PC-3 (cell line): ENCODE measurements at regions not wholly inside any gene's neighbourhood (a gene's known extent, or its start where the extent isn't known, plus 50 kb on each side); places are given as distances from the start of the nearest gene placed in this dataset.

ENCODE experiments used
- ATAC-seq: fragments of 200-7000 bp; cut with Tn5 transposase; 2 replicates; pipeline ENCODE4 v1.9.1; 2020; ENCODE audit warnings: mild to moderate bottlenecking, moderate library complexity
- BruUV-seq: library from RNA; stranded (reverse); fragments of 400-500 nt; replicated peaks from 2 replicates; lab custom pipeline; 2021; lab: Mats Ljungman, UMichigan
- CTCF ChIA-PET: fragments of 300-600 bp; sonication (Branson Sonifier 250); formaldehyde crosslinking; loops from one replicate; lab custom pipeline; 2022; ENCODE audit warnings: antibody characterized with exemption; lab: Charles Lee
- POLR2A ChIA-PET: fragments of 300-600 bp; sonication (Branson Sonifier 250); formaldehyde crosslinking; loops from one replicate; lab custom pipeline; 2022; ENCODE audit warnings: antibody characterized with exemption; ENCODE audit not compliant: unreplicated experiment; lab: Charles Lee
- DNase-seq: peaks from one replicate; pipeline ENCODE4 v3.0.0-alpha.2; 2015
- H2AFZ ChIP-seq: fragments of 300-600 bp; sonication (generic); 2 replicates; pipeline ENCODE4 v1.6.0; 2016; ENCODE audit warnings: antibody characterized with exemption, low read length
- H3F3A ChIP-seq: fragments of 300-600 bp; sonication (generic); one replicate; pipeline ENCODE4 v1.6.0; 2017; ENCODE audit warnings: antibody characterized with exemption, low read length, control low read depth, mild to moderate bottlenecking; ENCODE audit not compliant: unreplicated experiment
- H3K27ac ChIP-seq: fragments of 300-600 bp; sonication (generic); 2 replicates; pipeline ENCODE4 v1.5.1; 2016; ENCODE audit warnings: mild to moderate bottlenecking, low read length
- H3K27me3 ChIP-seq: fragments of 300-600 bp; sonication (generic); 2 replicates; pipeline ENCODE4 v1.6.1; 2016; ENCODE audit warnings: low read length, mixed read lengths
- H3K36me3 ChIP-seq: fragments of 300-600 bp; sonication (generic); 2 replicates; pipeline ENCODE4 v1.6.1; 2016; ENCODE audit warnings: low read depth, mixed run types, low read length, mixed read lengths
- H3K4me1 ChIP-seq: fragments of 300-600 bp; sonication (generic); 2 replicates; pipeline ENCODE4 v1.5.1; 2016; ENCODE audit warnings: low read length; ENCODE audit not compliant: insufficient read depth
- H3K4me2 ChIP-seq: fragments of 300-600 bp; sonication (generic); 2 replicates; pipeline ENCODE4 v1.6.0; 2016; ENCODE audit warnings: low read length
- H3K4me3 ChIP-seq: fragments of 300-600 bp; sonication (generic); 2 replicates; pipeline ENCODE4 v1.5.1; 2016; ENCODE audit warnings: mild to moderate bottlenecking, low read length, mixed read lengths
- H3K79me2 ChIP-seq: fragments of 300-600 bp; sonication (generic); 2 replicates; pipeline ENCODE4 v1.6.1; 2017; ENCODE audit warnings: low read length, mixed read lengths
- H3K9ac ChIP-seq: fragments of 300-600 bp; sonication (generic); 2 replicates; pipeline ENCODE4 v1.6.0; 2016; ENCODE audit warnings: mild to moderate bottlenecking, low read length
- H3K9me2 ChIP-seq: fragments of 300-600 bp; sonication (generic); replicated peaks from 2 replicates; pipeline ENCODE4 v1.6.1; 2016; ENCODE audit warnings: mixed run types, low read length, mixed read lengths
- H3K9me3 ChIP-seq: fragments of 300-600 bp; sonication (generic); 2 replicates; pipeline ENCODE4 v1.6.1; 2016; ENCODE audit warnings: low read length, mixed read lengths
- H4K20me1 ChIP-seq: fragments of 300-600 bp; sonication (generic); 2 replicates; pipeline ENCODE4 v1.6.1; 2016; ENCODE audit warnings: low read length, mixed read lengths
- CTCF ChIP-seq: fragments of 300-600 bp; sonication (generic); conservative IDR thresholded peaks from 2 replicates; pipeline ENCODE4 v1.5.1; 2017; ENCODE audit warnings: antibody characterized with exemption, low read depth, mild to moderate bottlenecking, low read length
- EZH2 ChIP-seq: fragments of 300-600 bp; sonication (generic); IDR thresholded peaks from one replicate; pipeline ENCODE4 v1.6.1; 2017; ENCODE audit warnings: antibody characterized with exemption, mild to moderate bottlenecking, low read length; ENCODE audit not compliant: unreplicated experiment
- EZH2phosphoT487 ChIP-seq: fragments of 300-600 bp; sonication (generic); IDR thresholded peaks from 2 replicates; pipeline ENCODE4 v1.6.1; 2018; ENCODE audit warnings: mild to moderate bottlenecking, antibody characterized with exemption, low read length, borderline replicate concordance
- intact Hi-C: fragments of 100-400 bp; cut with micrococcal nuclease; formaldehyde crosslinking; loops from 2 replicates; pipeline ENCODE4 v1.9.0; 2023

- TF ChIP-seq EZH2phosphoT487 (no peak), CTCF (no peak), EZH2 (no peak)
- ChIA-PET CTCF (no interaction called here), POLR2A (interaction anchor here (0.5 kb wide), 1 partner anchor 1491 kb away, joined by 3 read pairs; no protein-coding TSS in a partner anchor)
- H3K79me2 ChIP-seq = no peaks in the 10 kb centered on the region
- H3K27me3 ChIP-seq = no peaks in the 10 kb centered on the region
- BruUV-seq = no TSS peak
- H3K9me2 ChIP-seq = no peaks in the 10 kb centered on the region
- H3K9ac ChIP-seq = no peak overlapping the region
- H3K4me3 ChIP-seq = no peak overlapping the region
- ATAC-seq (no peak), DNase-seq (no peak)
- intact Hi-C loops = no loop called here
- no peaks in the 10 kb centered on the region for H3F3A ChIP-seq
- no peaks in the 10 kb centered on the region for H4K20me1 ChIP-seq
- no peak overlapping the region for H3K4me2 ChIP-seq
- H2AFZ ChIP-seq = no peak overlapping the region
- H3K27ac ChIP-seq = no peak overlapping the region
- H3K9me3 ChIP-seq = no peaks in the 10 kb centered on the region
- no peaks in the 10 kb centered on the region for H3K4me1 ChIP-seq
- no peaks in the 10 kb centered on the region for H3K36me3 ChIP-seq
Measured at GRCh38 chr9:22969350-22969979, 522.8 kb downstream of the DMRTA1 start.

DNA sequence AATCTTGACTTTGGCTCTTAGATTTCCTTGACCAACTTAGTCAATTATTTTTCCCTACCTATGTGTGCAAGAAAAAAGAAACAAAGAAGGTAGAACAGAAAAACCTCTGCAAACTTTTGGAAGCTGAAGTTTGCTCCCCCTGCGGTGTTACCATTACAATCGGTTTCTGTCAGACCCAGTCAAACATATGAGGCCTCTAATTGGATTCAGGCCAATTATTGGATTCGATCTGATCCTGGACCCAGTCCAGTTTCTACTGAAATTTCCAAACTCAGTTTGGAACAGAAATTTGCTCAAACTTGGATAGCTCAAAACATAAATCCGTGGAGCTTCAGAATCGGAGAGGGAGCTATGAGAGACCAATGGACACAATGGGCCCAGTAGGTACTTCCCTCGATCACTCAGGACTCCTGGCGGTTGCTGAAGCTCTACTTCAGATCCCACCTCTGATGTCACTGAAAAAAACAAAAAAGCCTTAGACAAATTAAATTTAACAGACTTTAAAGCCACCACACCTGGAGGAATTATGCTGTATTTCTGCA, 523.9 kb downstream of the DMRTA1 start:
- CTCF ChIA-PET = interaction anchor here (0.5 kb wide), 1 partner anchor 302 kb away, joined by 4 read pairs; no protein-coding TSS in a partner anchor
- no peak for ATAC-seq
- no TSS peak for BruUV-seq

More for the DNA sequence above, 523.9 kb downstream of the DMRTA1 start:
- H3K4me2 ChIP-seq = no peak overlapping the region
- H3K9me3 ChIP-seq = no peaks in the 10 kb centered on the region
- no peaks in the 10 kb centered on the region for H3K9me2 ChIP-seq
- no peaks in the 10 kb centered on the region for H3K27me3 ChIP-seq
- no peaks in the 10 kb centered on the region for H3K79me2 ChIP-seq
- POLR2A ChIA-PET = no interaction called here
- H3K36me3 ChIP-seq = no peaks in the 10 kb centered on the region
- H3F3A ChIP-seq = no peaks in the 10 kb centered on the region
- H2AFZ ChIP-seq = no peak overlapping the region
- DNase-seq = no peak
- no peaks in the 10 kb centered on the region for H4K20me1 ChIP-seq
- intact Hi-C loops = no loop called here
- peaks cover 3% of the 10 kb centered on the region; the same call in 1 of the 2 replicates for H3K4me1 ChIP-seq
- no peak overlapping the region for H3K27ac ChIP-seq
- H3K9ac ChIP-seq = no peak overlapping the region
- TF ChIP-seq EZH2 (no peak), CTCF (no peak), EZH2phosphoT487 (no peak)
- no peak overlapping the region for H3K4me3 ChIP-seq
